K562 (cell line): ENCODE measurements at regions not wholly inside any gene's neighbourhood (a gene's known extent, or its start where the extent isn't known, plus 50 kb on each side); places are given as distances from the start of the nearest gene placed in this dataset.

Experiments used
- ATAC-seq: fragments of 200-7000 bp; cut with Tn5 transposase; 3 replicates; pipeline ENCODE4 v1.9.1; 2020; ENCODE audit warnings: moderate library complexity
- BruUV-seq: library from RNA; stranded (reverse); fragments of 400-500 nt; replicated peaks from 2 replicates; lab custom pipeline; 2021; lab: Mats Ljungman, UMichigan
- CTCF ChIA-PET: fragments of 300-600 bp; formaldehyde crosslinking; extraction: SDS; loops from one replicate; lab custom pipeline; 2021; ENCODE audit warnings: low intra/inter-chr PET ratio; lab: Yijun Ruan, JAX
- POLR2A ChIA-PET: fragments of 300-600, 350-650 bp; sonication (Branson Sonifier 250); formaldehyde crosslinking; extraction: SDS; loops from one replicate; lab custom pipeline; 2021; ENCODE audit warnings: antibody characterized with exemption, inconsistent platforms; lab: Yijun Ruan, JAX
- DNase-seq, 4 experiments: peaks; one replicate each; pipeline versions ENCODE4 v3.0.0 to v3.0.0-alpha.2; 2011 to 2018; ENCODE audit warnings: low spot score in 3 of 4, mixed read lengths in 3 of 4; ENCODE audit errors: extremely low read depth in 1 of 4
- FAIRE-seq: peaks from 2 replicates; lab custom pipeline; 2011; peaks lifted over from hg19 to GRCh38; lab: Jason Lieb, UNC
- H2AFZ ChIP-seq: 2 replicates; pipeline ENCODE4 v1.6.0; 2011; ENCODE audit warnings: low read depth, low read length, control low read depth, inconsistent platforms
- H3K27ac ChIP-seq: fragments of 200-600 bp; 3 replicates; pipeline ENCODE4 v1.8.0; 2011; ENCODE audit warnings: low read depth, mild to moderate bottlenecking, control low read depth, inconsistent platforms, low read length, moderate library complexity, mixed read lengths; ENCODE audit errors: extremely low read depth
- H3K27me3 ChIP-seq, 2 experiments: fragments of 300-600 bp in 1 of 2; 2 replicates in 1 of 2; 3 replicates in 1 of 2; pipeline versions ENCODE4 v1.6.0 to v1.8.0; 2011; ENCODE audit warnings: inconsistent platforms in 2 of 2, low read length in 2 of 2, mild to moderate bottlenecking in 1 of 2, mixed read lengths in 1 of 2, moderate library complexity in 1 of 2; ENCODE audit not compliant: control insufficient read depth in 2 of 2, insufficient read depth in 2 of 2
- H3K36me3 ChIP-seq: fragments of 300-600 bp; 3 replicates; pipeline ENCODE4 v1.8.0; 2011; ENCODE audit warnings: mild to moderate bottlenecking, low read length, inconsistent platforms; ENCODE audit not compliant: control insufficient read depth, insufficient read depth
- H3K4me1 ChIP-seq, 2 experiments: fragments of 200-600 bp in 1 of 2; replicated peaks in 1 of 2; 2 replicates in 1 of 2; 3 replicates in 1 of 2; pipeline versions ENCODE4 v1.5.1 to v1.8.0; 2011; ENCODE audit warnings: inconsistent platforms in 2 of 2, low read length in 2 of 2, mild to moderate bottlenecking in 1 of 2, mixed read lengths in 1 of 2, moderate library complexity in 1 of 2; ENCODE audit not compliant: control insufficient read depth in 2 of 2, insufficient read depth in 2 of 2
- H3K4me2 ChIP-seq: 2 replicates; pipeline ENCODE4 v1.6.1; 2011; ENCODE audit warnings: low read length, control low read depth, inconsistent platforms, mixed read lengths; ENCODE audit not compliant: insufficient read depth
- H3K4me3 ChIP-seq: fragments of 200-600 bp; sonication (generic), shearing (Covaris generic); 2 replicates; pipeline ENCODE4 v1.5.1; 2016; ENCODE audit warnings: control low read depth, inconsistent platforms
- H3K79me2 ChIP-seq: fragments of 200-600 bp; 3 replicates; pipeline ENCODE4 v1.8.0; 2011; ENCODE audit warnings: low read length, inconsistent platforms; ENCODE audit not compliant: control insufficient read depth, insufficient read depth
- H3K9ac ChIP-seq, 2 experiments: 2 replicates each; pipeline versions ENCODE4 v1.6.0 to v1.6.1; 2011; ENCODE audit warnings: low read depth in 2 of 2, low read length in 2 of 2, control low read depth in 1 of 2, inconsistent platforms in 1 of 2, mild to moderate bottlenecking in 1 of 2, mixed read lengths in 1 of 2; ENCODE audit not compliant: insufficient read depth in 1 of 2
- H3K9me1 ChIP-seq: one replicate; pipeline ENCODE4 v1.6.0; 2011; ENCODE audit warnings: inconsistent platforms, mild to moderate bottlenecking, low read length, moderate library complexity; ENCODE audit not compliant: control insufficient read depth, insufficient read depth
- H3K9me3 ChIP-seq: replicated peaks from 2 replicates; pipeline ENCODE4 v1.5.1; 2011; ENCODE audit warnings: low read depth, low read length, inconsistent platforms; ENCODE audit not compliant: control insufficient read depth, insufficient read depth
- H4K20me1 ChIP-seq: replicated peaks from 2 replicates; pipeline ENCODE4 v1.6.1; 2011; ENCODE audit warnings: low read length, inconsistent platforms, mixed read lengths; ENCODE audit not compliant: control insufficient read depth, insufficient read depth
- ARHGAP35 ChIP-seq: fragments of 450-650 bp; IDR thresholded peaks from 2 replicates; pipeline ENCODE4 v1.6.1; 2018; ENCODE audit not compliant: partially characterized antibody
- DPF2 ChIP-seq: fragments of 450-650 bp; IDR thresholded peaks from 2 replicates; pipeline ENCODE4 v1.6.1; 2016
- EZH2 ChIP-seq: IDR thresholded peaks from 2 replicates; pipeline ENCODE4 v1.6.1; 2012; ENCODE audit warnings: low read depth, mild to moderate bottlenecking, inconsistent platforms, low read length, borderline replicate concordance
- KLF13 ChIP-seq: fragments of 450-650 bp; IDR thresholded peaks from 2 replicates; pipeline ENCODE4 v1.6.1; 2016; ENCODE audit warnings: missing genetic modification characterization, low read depth, mild to moderate bottlenecking, missing compliant biosample characterization, moderate library complexity, borderline replicate concordance
- MEIS2 ChIP-seq: fragments of 450-650 bp; IDR thresholded peaks from 2 replicates; pipeline ENCODE4 v1.6.1; 2014; ENCODE audit warnings: mild to moderate bottlenecking; ENCODE audit not compliant: partially characterized antibody
- NFE2L1 ChIP-seq: fragments of 450-650 bp; IDR thresholded peaks from 2 replicates; pipeline ENCODE4 v1.6.1; 2016; ENCODE audit warnings: missing genetic modification characterization, low read depth, mild to moderate bottlenecking, missing compliant biosample characterization, moderate library complexity, borderline replicate concordance
- NRF1 ChIP-seq, 2 experiments: fragments of 450-650 bp; IDR thresholded peaks in 1 of 2; conservative IDR thresholded peaks in 1 of 2; 2 replicates each; pipeline ENCODE4 v1.6.1; 2014; ENCODE audit warnings: mild to moderate bottlenecking in 2 of 2
- PHTF2 ChIP-seq: fragments of 250-450 bp; sonication (Bioruptor Pico); IDR thresholded peaks from 2 replicates; pipeline ENCODE4 v1.5.0; 2021; ENCODE audit warnings: mild to moderate bottlenecking
- ZNF384 ChIP-seq: IDR thresholded peaks from 2 replicates; pipeline ENCODE4 v1.6.1; 2012; ENCODE audit warnings: low read depth, low read length, improper control_type of control experiment
- ZNF764 ChIP-seq: fragments of 250-450 bp; sonication (Bioruptor Pico); IDR thresholded peaks from 2 replicates; pipeline ENCODE4 v1.4.0; 2020; ENCODE audit warnings: low read depth, mild to moderate bottlenecking, moderate library complexity
- WGBS: fragments of 100-300 bp; shearing (Covaris generic); methylation state at CpG from one replicate; pipeline ENCODE4 v1.1.6; 2016; ENCODE audit warnings: low coverage, mixed read lengths; ENCODE audit not compliant: insufficient coverage; ENCODE audit errors: missing lambda C conversion rate; 5-methylcytosine and 5-hydroxymethylcytosine counted together
- in situ Hi-C: fragments of 300-500 bp; cut with MboI; formaldehyde crosslinking; loops from 4 replicates; pipeline ENCODE4 v1.15.0; 2018; ENCODE audit warnings: inconsistent platforms, mixed read lengths
- intact Hi-C: fragments of 100-400 bp; cut with micrococcal nuclease; formaldehyde crosslinking; loops from 2 replicates; pipeline ENCODE4 v1.14.2; 2022
- TF ChIP-seq, protein P1 (sequence below): fragments of 250-450 bp; sonication (Bioruptor Pico); IDR thresholded peaks from 2 replicates; pipeline ENCODE4 v1.8.0; 2021; ENCODE audit warnings: mild to moderate bottlenecking, moderate library complexity
- TF ChIP-seq, protein P2 (sequence below): fragments of 450-650 bp; IDR thresholded peaks from 2 replicates; pipeline ENCODE4 v1.6.1; 2016; ENCODE audit warnings: low read depth, mild to moderate bottlenecking, moderate library complexity
- TF ChIP-seq, protein P3 (sequence below): fragments of 450-650 bp; IDR thresholded peaks from 2 replicates; pipeline ENCODE4 v1.6.1; 2016; ENCODE audit warnings: borderline replicate concordance

DNA sequence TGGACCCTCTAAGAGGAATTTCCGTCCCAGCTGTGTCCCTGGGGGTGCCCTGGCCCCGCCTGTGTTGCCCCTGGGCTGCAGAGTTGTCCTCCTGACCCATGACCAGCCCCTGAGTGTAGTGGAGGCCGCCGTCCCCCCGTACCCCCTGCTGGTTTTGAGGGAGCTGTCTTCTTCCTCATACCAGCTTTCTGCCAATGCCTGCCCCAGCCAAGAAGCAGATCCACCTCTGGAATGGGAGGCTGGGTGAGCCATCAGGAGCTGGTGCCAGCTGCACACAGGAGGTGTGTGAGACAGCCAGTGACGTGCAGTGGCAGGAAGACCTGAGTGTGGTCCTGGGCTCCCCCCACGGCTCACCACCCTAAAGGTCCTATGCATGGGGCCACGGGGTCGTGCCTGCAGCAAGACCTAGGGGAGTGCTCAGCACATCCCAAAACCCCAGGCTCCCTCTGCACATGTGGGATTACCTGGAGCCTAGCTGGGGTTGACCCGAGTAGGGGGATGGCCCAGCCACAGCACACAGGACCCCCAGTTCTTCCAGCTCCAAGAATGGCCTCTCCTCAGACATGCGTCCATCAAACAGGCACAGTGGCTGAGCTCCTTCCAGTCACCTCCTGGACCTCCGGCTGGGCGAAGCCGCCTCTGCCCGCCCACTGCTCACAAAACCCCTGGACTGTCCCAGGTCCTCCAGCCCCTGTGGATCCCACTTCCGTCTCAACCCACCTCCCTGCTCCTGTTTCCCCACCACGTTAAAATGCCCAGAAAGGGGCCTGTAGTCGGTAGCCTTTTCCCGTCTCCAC is 647.6 kb downstream of the BRD1 start:
- WGBS = 3% methylated on average over 17 of the region's 19 CpGs
- no peak for TF ChIP-seq KLF13 (tag)
- TF ChIP-seq EZH2 = no peak
- TF ChIP-seq, protein P1, sequence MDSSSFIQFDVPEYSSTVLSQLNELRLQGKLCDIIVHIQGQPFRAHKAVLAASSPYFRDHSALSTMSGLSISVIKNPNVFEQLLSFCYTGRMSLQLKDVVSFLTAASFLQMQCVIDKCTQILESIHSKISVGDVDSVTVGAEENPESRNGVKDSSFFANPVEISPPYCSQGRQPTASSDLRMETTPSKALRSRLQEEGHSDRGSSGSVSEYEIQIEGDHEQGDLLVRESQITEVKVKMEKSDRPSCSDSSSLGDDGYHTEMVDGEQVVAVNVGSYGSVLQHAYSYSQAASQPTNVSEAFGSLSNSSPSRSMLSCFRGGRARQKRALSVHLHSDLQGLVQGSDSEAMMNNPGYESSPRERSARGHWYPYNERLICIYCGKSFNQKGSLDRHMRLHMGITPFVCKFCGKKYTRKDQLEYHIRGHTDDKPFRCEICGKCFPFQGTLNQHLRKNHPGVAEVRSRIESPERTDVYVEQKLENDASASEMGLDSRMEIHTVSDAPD (CRISPR knock-in tag) = no peak
- TF ChIP-seq ARHGAP35 = no peak
- no peak for TF ChIP-seq ZNF384
- TF ChIP-seq NFE2L1 (tag) = no peak
- TF ChIP-seq DPF2 = no peak
- TF ChIP-seq, protein P2, sequence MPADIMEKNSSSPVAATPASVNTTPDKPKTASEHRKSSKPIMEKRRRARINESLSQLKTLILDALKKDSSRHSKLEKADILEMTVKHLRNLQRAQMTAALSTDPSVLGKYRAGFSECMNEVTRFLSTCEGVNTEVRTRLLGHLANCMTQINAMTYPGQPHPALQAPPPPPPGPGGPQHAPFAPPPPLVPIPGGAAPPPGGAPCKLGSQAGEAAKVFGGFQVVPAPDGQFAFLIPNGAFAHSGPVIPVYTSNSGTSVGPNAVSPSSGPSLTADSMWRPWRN = no peak
- no peak for TF ChIP-seq MEIS2
- no peak for TF ChIP-seq NRF1 (conservative IDR thresholded peaks at IDR 0.05 in 1 of 2, IDR thresholded peaks at IDR 0.05 in 1 of 2)
- no peak for TF ChIP-seq ZNF764
- TF ChIP-seq, protein P3, sequence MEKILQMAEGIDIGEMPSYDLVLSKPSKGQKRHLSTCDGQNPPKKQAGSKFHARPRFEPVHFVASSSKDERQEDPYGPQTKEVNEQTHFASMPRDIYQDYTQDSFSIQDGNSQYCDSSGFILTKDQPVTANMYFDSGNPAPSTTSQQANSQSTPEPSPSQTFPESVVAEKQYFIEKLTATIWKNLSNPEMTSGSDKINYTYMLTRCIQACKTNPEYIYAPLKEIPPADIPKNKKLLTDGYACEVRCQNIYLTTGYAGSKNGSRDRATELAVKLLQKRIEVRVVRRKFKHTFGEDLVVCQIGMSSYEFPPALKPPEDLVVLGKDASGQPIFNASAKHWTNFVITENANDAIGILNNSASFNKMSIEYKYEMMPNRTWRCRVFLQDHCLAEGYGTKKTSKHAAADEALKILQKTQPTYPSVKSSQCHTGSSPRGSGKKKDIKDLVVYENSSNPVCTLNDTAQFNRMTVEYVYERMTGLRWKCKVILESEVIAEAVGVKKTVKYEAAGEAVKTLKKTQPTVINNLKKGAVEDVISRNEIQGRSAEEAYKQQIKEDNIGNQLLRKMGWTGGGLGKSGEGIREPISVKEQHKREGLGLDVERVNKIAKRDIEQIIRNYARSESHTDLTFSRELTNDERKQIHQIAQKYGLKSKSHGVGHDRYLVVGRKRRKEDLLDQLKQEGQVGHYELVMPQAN = no peak
- no peak for TF ChIP-seq PHTF2 (CRISPR knock-in tag)
- FAIRE-seq (no peak), ATAC-seq (no peak), DNase-seq (no peak)
- Histone ChIP-seq H3K79me2 (no peaks in the 10 kb centered on the region), H3K9me3 (no peaks in the 10 kb centered on the region), H2AFZ (no peak overlapping the region), H3K27ac (no peak overlapping the region), H3K4me2 (no peak overlapping the region), H4K20me1 (no peaks in the 10 kb centered on the region), H3K9me1 (no peaks in the 10 kb centered on the region), H3K4me3 (no peak overlapping the region), H3K27me3 (peaks cover 0 to 23% of the 10 kb centered on the region in 2 experiments; a peak in 3 of 5 replicates), H3K9ac (no peak overlapping the region), H3K4me1 (no peaks in the 10 kb centered on the region; a peak in 1 of 5 replicates), H3K36me3 (no peaks in the 10 kb centered on the region)
- intact Hi-C loops = no loop called here
- ChIA-PET CTCF (no interaction called here), POLR2A (no interaction called here)
- no TSS peak for BruUV-seq
- in situ Hi-C loops = no loop called here
